PC-3 (cell line): ENCODE measurements at regions not wholly inside any gene's neighbourhood (a gene's known extent, or its start where the extent isn't known, plus 50 kb on each side); places are given as distances from the start of the nearest gene placed in this dataset.

Source experiments
- ATAC-seq: fragments of 200-7000 bp; cut with Tn5 transposase; 2 replicates; pipeline ENCODE4 v1.9.1; 2020; ENCODE audit warnings: mild to moderate bottlenecking, moderate library complexity
- BruUV-seq: library from RNA; stranded (reverse); fragments of 400-500 nt; replicated peaks from 2 replicates; lab custom pipeline; 2021; lab: Mats Ljungman, UMichigan
- CTCF ChIA-PET: fragments of 300-600 bp; sonication (Branson Sonifier 250); formaldehyde crosslinking; loops from one replicate; lab custom pipeline; 2022; ENCODE audit warnings: antibody characterized with exemption; lab: Charles Lee
- POLR2A ChIA-PET: fragments of 300-600 bp; sonication (Branson Sonifier 250); formaldehyde crosslinking; loops from one replicate; lab custom pipeline; 2022; ENCODE audit warnings: antibody characterized with exemption; ENCODE audit not compliant: unreplicated experiment; lab: Charles Lee
- DNase-seq: peaks from one replicate; pipeline ENCODE4 v3.0.0-alpha.2; 2015
- H2AFZ ChIP-seq: fragments of 300-600 bp; sonication (generic); 2 replicates; pipeline ENCODE4 v1.6.0; 2016; ENCODE audit warnings: antibody characterized with exemption, low read length
- H3F3A ChIP-seq: fragments of 300-600 bp; sonication (generic); one replicate; pipeline ENCODE4 v1.6.0; 2017; ENCODE audit warnings: antibody characterized with exemption, low read length, control low read depth, mild to moderate bottlenecking; ENCODE audit not compliant: unreplicated experiment
- H3K27ac ChIP-seq: fragments of 300-600 bp; sonication (generic); 2 replicates; pipeline ENCODE4 v1.5.1; 2016; ENCODE audit warnings: mild to moderate bottlenecking, low read length
- H3K27me3 ChIP-seq: fragments of 300-600 bp; sonication (generic); 2 replicates; pipeline ENCODE4 v1.6.1; 2016; ENCODE audit warnings: low read length, mixed read lengths
- H3K36me3 ChIP-seq: fragments of 300-600 bp; sonication (generic); 2 replicates; pipeline ENCODE4 v1.6.1; 2016; ENCODE audit warnings: low read depth, mixed run types, low read length, mixed read lengths
- H3K4me1 ChIP-seq: fragments of 300-600 bp; sonication (generic); 2 replicates; pipeline ENCODE4 v1.5.1; 2016; ENCODE audit warnings: low read length; ENCODE audit not compliant: insufficient read depth
- H3K4me2 ChIP-seq: fragments of 300-600 bp; sonication (generic); 2 replicates; pipeline ENCODE4 v1.6.0; 2016; ENCODE audit warnings: low read length
- H3K4me3 ChIP-seq: fragments of 300-600 bp; sonication (generic); 2 replicates; pipeline ENCODE4 v1.5.1; 2016; ENCODE audit warnings: mild to moderate bottlenecking, low read length, mixed read lengths
- H3K79me2 ChIP-seq: fragments of 300-600 bp; sonication (generic); 2 replicates; pipeline ENCODE4 v1.6.1; 2017; ENCODE audit warnings: low read length, mixed read lengths
- H3K9ac ChIP-seq: fragments of 300-600 bp; sonication (generic); 2 replicates; pipeline ENCODE4 v1.6.0; 2016; ENCODE audit warnings: mild to moderate bottlenecking, low read length
- H3K9me2 ChIP-seq: fragments of 300-600 bp; sonication (generic); replicated peaks from 2 replicates; pipeline ENCODE4 v1.6.1; 2016; ENCODE audit warnings: mixed run types, low read length, mixed read lengths
- H3K9me3 ChIP-seq: fragments of 300-600 bp; sonication (generic); 2 replicates; pipeline ENCODE4 v1.6.1; 2016; ENCODE audit warnings: low read length, mixed read lengths
- H4K20me1 ChIP-seq: fragments of 300-600 bp; sonication (generic); 2 replicates; pipeline ENCODE4 v1.6.1; 2016; ENCODE audit warnings: low read length, mixed read lengths
- CTCF ChIP-seq: fragments of 300-600 bp; sonication (generic); conservative IDR thresholded peaks from 2 replicates; pipeline ENCODE4 v1.5.1; 2017; ENCODE audit warnings: antibody characterized with exemption, low read depth, mild to moderate bottlenecking, low read length
- EZH2 ChIP-seq: fragments of 300-600 bp; sonication (generic); IDR thresholded peaks from one replicate; pipeline ENCODE4 v1.6.1; 2017; ENCODE audit warnings: antibody characterized with exemption, mild to moderate bottlenecking, low read length; ENCODE audit not compliant: unreplicated experiment
- EZH2phosphoT487 ChIP-seq: fragments of 300-600 bp; sonication (generic); IDR thresholded peaks from 2 replicates; pipeline ENCODE4 v1.6.1; 2018; ENCODE audit warnings: mild to moderate bottlenecking, antibody characterized with exemption, low read length, borderline replicate concordance
- intact Hi-C: fragments of 100-400 bp; cut with micrococcal nuclease; formaldehyde crosslinking; loops from 2 replicates; pipeline ENCODE4 v1.9.0; 2023

- H3K27me3 ChIP-seq = no peaks in the 10 kb centered on the region
- CTCF ChIA-PET = no interaction called here
- no peaks in the 10 kb centered on the region for H3K9me2 ChIP-seq
- no peak overlapping the region for H3K4me3 ChIP-seq
- intact Hi-C loops = loop anchor here (2.0 to 10.0 kb wide), 2 partner anchors 27 to 55 kb away; no protein-coding TSS in a partner anchor
- no peak overlapping the region for H2AFZ ChIP-seq
- DNase-seq (no peak), ATAC-seq (no peak)
- POLR2A ChIA-PET = no interaction called here
- H3F3A ChIP-seq = no peaks in the 10 kb centered on the region
- no peaks in the 10 kb centered on the region for H3K9me3 ChIP-seq
- no peaks in the 10 kb centered on the region for H3K79me2 ChIP-seq
- H3K27ac ChIP-seq = peak overlapping the region; percentile 88
- no peak overlapping the region for H3K9ac ChIP-seq
- BruUV-seq = no TSS peak
- peaks cover 34% of the 10 kb centered on the region for H3K4me1 ChIP-seq
- no peaks in the 10 kb centered on the region for H4K20me1 ChIP-seq
- TF ChIP-seq EZH2 (no peak), CTCF (no peak), EZH2phosphoT487 (no peak)
- no peak overlapping the region for H3K4me2 ChIP-seq
- H3K36me3 ChIP-seq = no peaks in the 10 kb centered on the region
Measured at GRCh38 chr2:106969777-106970176, 83.8 kb upstream of the ST6GAL2 start.

GRCh38 chr2:106970471-106971261, 84.7 kb upstream of the ST6GAL2 start:
- peak overlapping the region; percentile 5; the same call in 1 of the 2 replicates for H3K4me3 ChIP-seq
- no peaks in the 10 kb centered on the region for H3K36me3 ChIP-seq
- CTCF ChIA-PET = no interaction called here
- BruUV-seq = no TSS peak
- intact Hi-C loops = loop anchor here (2.0 to 10.0 kb wide), 2 partner anchors 26 to 54 kb away; no protein-coding TSS in a partner anchor
- peak overlapping the region; percentile 88 for H3K27ac ChIP-seq
- no peaks in the 10 kb centered on the region for H4K20me1 ChIP-seq
- peak overlapping the region; percentile 58 for H3K9ac ChIP-seq
- no peaks in the 10 kb centered on the region for H3F3A ChIP-seq
- H3K79me2 ChIP-seq = no peaks in the 10 kb centered on the region
- POLR2A ChIA-PET = interaction anchor here (0.6 kb wide), 1 partner anchor 58 kb away, joined by 4 read pairs; no protein-coding TSS in a partner anchor
- peaks cover 38% of the 10 kb centered on the region for H3K4me1 ChIP-seq
- H3K9me3 ChIP-seq = no peaks in the 10 kb centered on the region
- no peaks in the 10 kb centered on the region for H3K27me3 ChIP-seq
- H3K9me2 ChIP-seq = no peaks in the 10 kb centered on the region
- peak; percentile 94 for ATAC-seq
- TF ChIP-seq EZH2 = no peak
- TF ChIP-seq CTCF = no peak
- no peak for TF ChIP-seq EZH2phosphoT487
- peak overlapping the region; percentile 8; the same call in 1 of the 2 replicates for H2AFZ ChIP-seq
- H3K4me2 ChIP-seq = peak overlapping the region; percentile 53
- peak; percentile 83 for DNase-seq

- CTCF ChIA-PET = no interaction called here
- Histone ChIP-seq H4K20me1 (no peaks in the 10 kb centered on the region), H3K4me1 (peaks cover 44% of the 10 kb centered on the region), H3K27ac (no peak overlapping the region), H3K36me3 (no peaks in the 10 kb centered on the region), H3K27me3 (no peaks in the 10 kb centered on the region), H3K9me2 (no peaks in the 10 kb centered on the region), H2AFZ (no peak overlapping the region), H3K9ac (no peak overlapping the region), H3F3A (no peaks in the 10 kb centered on the region), H3K4me3 (no peak overlapping the region), H3K9me3 (no peaks in the 10 kb centered on the region), H3K4me2 (no peak overlapping the region), H3K79me2 (no peaks in the 10 kb centered on the region)
- POLR2A ChIA-PET = no interaction called here
- no peak for DNase-seq
- BruUV-seq = no TSS peak
- TF ChIP-seq EZH2phosphoT487 = no peak
- no peak for TF ChIP-seq CTCF
- no peak for TF ChIP-seq EZH2
- ATAC-seq = no peak
- intact Hi-C loops = loop anchor here (10.0 kb wide), 1 partner anchor 52 kb away; no protein-coding TSS in a partner anchor
Measured at GRCh38 chr2:106972782-106973181, 86.8 kb upstream of the ST6GAL2 start.
